IMR-90 (cell line): ENCODE measurements at regions not wholly inside any gene's neighbourhood (a gene's known extent, or its start where the extent isn't known, plus 50 kb on each side); places are given as distances from the start of the nearest gene placed in this dataset.

ENCODE experiments used
- ATAC-seq: fragments of 200-7000 bp; cut with Tn5 transposase; 2 replicates; pipeline ENCODE4 v1.9.1; 2020; ENCODE audit warnings: low read depth, mild to moderate bottlenecking, moderate library complexity
- BruUV-seq: library from RNA; stranded (reverse); fragments of 400-500 nt; replicated peaks from 2 replicates; lab custom pipeline; 2021; lab: Mats Ljungman, UMichigan
- CTCF ChIA-PET: fragments of 300-600 bp; formaldehyde crosslinking; extraction: SDS; loops from one replicate; lab custom pipeline; 2021; ENCODE audit warnings: antibody characterized with exemption; lab: Yijun Ruan, JAX
- POLR2A ChIA-PET: fragments of 300-600 bp; sonication (Branson Sonifier 250); formaldehyde crosslinking; loops from one replicate; lab custom pipeline; 2022; ENCODE audit warnings: antibody characterized with exemption; ENCODE audit not compliant: unreplicated experiment; lab: Charles Lee
- DNase-seq: peaks from one replicate; pipeline ENCODE4 v3.0.0; 2013
- H2AFZ ChIP-seq: replicated peaks from 2 replicates; pipeline ENCODE3; 2013; ENCODE audit warnings: low read length, mild to moderate bottlenecking; ENCODE audit not compliant: poor library complexity
- H2AK5ac ChIP-seq: 2 replicates; pipeline ENCODE4 v1.6.1; 2013; ENCODE audit warnings: low read depth, low read length, inconsistent platforms
- H2AK9ac ChIP-seq: replicated peaks from 2 replicates; pipeline ENCODE3; 2013; ENCODE audit warnings: mild to moderate bottlenecking, low read depth, low read length, moderate library complexity; ENCODE audit not compliant: poor library complexity
- H2BK120ac ChIP-seq: 2 replicates; pipeline ENCODE4 v1.6.1; 2013; ENCODE audit warnings: low read depth, low read length, inconsistent platforms
- H2BK15ac ChIP-seq: 3 replicates; pipeline ENCODE4 v1.6.1; 2013; ENCODE audit warnings: low read depth, low read length, inconsistent platforms
- H2BK20ac ChIP-seq: 2 replicates; pipeline ENCODE4 v1.6.1; 2013; ENCODE audit warnings: low read depth, mild to moderate bottlenecking, inconsistent platforms, low read length, moderate library complexity
- H2BK5ac ChIP-seq: 2 replicates; pipeline ENCODE4 v1.6.1; 2013; ENCODE audit warnings: mild to moderate bottlenecking, low read depth, low read length, inconsistent platforms; ENCODE audit not compliant: poor library complexity, severe bottlenecking
- H3K14ac ChIP-seq: replicated peaks from 2 replicates; pipeline ENCODE4 v1.6.1; 2013; ENCODE audit warnings: low read depth, low read length, inconsistent platforms
- H3K18ac ChIP-seq: 2 replicates; pipeline ENCODE4 v1.6.1; 2013; ENCODE audit warnings: low read depth, low read length, control low read depth
- H3K23ac ChIP-seq: 2 replicates; pipeline ENCODE4 v1.6.1; 2013; ENCODE audit warnings: low read depth, low read length, inconsistent platforms
- H3K27ac ChIP-seq: 2 replicates; pipeline ENCODE4 v1.5.1; 2013; ENCODE audit warnings: mild to moderate bottlenecking, control low read depth, low read length; ENCODE audit not compliant: insufficient read depth
- H3K27me3 ChIP-seq: 2 replicates; pipeline ENCODE4 v1.6.1; 2013; ENCODE audit warnings: low read length; ENCODE audit not compliant: control insufficient read depth, insufficient read depth
- H3K36me3 ChIP-seq: 2 replicates; pipeline ENCODE4 v1.6.1; 2013; ENCODE audit warnings: low read length, mixed read lengths; ENCODE audit not compliant: control insufficient read depth, insufficient read depth
- H3K4ac ChIP-seq: 2 replicates; pipeline ENCODE4 v1.6.1; 2013; ENCODE audit warnings: low read depth, low read length, inconsistent platforms
- H3K4me1 ChIP-seq: 2 replicates; pipeline ENCODE4 v1.6.1; 2013; ENCODE audit warnings: low read length, mixed read lengths; ENCODE audit not compliant: control insufficient read depth, insufficient read depth
- H3K4me2 ChIP-seq: 2 replicates; pipeline ENCODE4 v1.6.1; 2013; ENCODE audit warnings: low read depth, mild to moderate bottlenecking, control low read depth, low read length, moderate library complexity
- H3K4me3 ChIP-seq: 2 replicates; pipeline ENCODE4 v1.5.1; 2013; ENCODE audit warnings: low read depth, mild to moderate bottlenecking, control low read depth, low read length, moderate library complexity; ENCODE audit not compliant: insufficient read depth
- H3K56ac ChIP-seq: 2 replicates; pipeline ENCODE4 v1.6.1; 2013; ENCODE audit warnings: low read length, inconsistent platforms; ENCODE audit not compliant: insufficient read depth; ENCODE audit errors: extremely low read depth
- H3K79me1 ChIP-seq, 2 experiments: 2 replicates each; pipeline ENCODE4 v1.6.1; 2013; ENCODE audit warnings: low read length in 2 of 2, inconsistent platforms in 1 of 2, low read depth in 1 of 2
- H3K9ac ChIP-seq: 2 replicates; pipeline ENCODE4 v1.6.1; 2013; ENCODE audit warnings: low read depth, low read length, control low read depth
- H3K9me1 ChIP-seq: 2 replicates; pipeline ENCODE4 v1.6.1; 2013; ENCODE audit warnings: low read length, inconsistent platforms; ENCODE audit not compliant: insufficient read depth
- H3K9me3 ChIP-seq: 2 replicates; pipeline ENCODE4 v1.6.1; 2013; ENCODE audit warnings: low read length; ENCODE audit not compliant: control insufficient read depth, insufficient read depth
- H4K20me1 ChIP-seq: 2 replicates; pipeline ENCODE4 v1.6.1; 2013; ENCODE audit warnings: low read length, inconsistent platforms; ENCODE audit not compliant: insufficient read depth
- H4K5ac ChIP-seq: 2 replicates; pipeline ENCODE4 v1.6.1; 2013; ENCODE audit warnings: mild to moderate bottlenecking, low read depth, low read length, control low read depth
- H4K8ac ChIP-seq, 2 experiments: 2 replicates each; pipeline ENCODE4 v1.6.1; 2013; ENCODE audit warnings: low read depth in 2 of 2, low read length in 2 of 2, control low read depth in 1 of 2, inconsistent platforms in 1 of 2
- H4K91ac ChIP-seq: 2 replicates; pipeline ENCODE4 v1.6.1; 2013; ENCODE audit warnings: low read depth, low read length, inconsistent platforms; ENCODE audit not compliant: insufficient read depth
- BHLHE40 ChIP-seq: fragments of 150-350 bp; IDR thresholded peaks from 2 replicates; pipeline ENCODE4 v1.6.1; 2016; ENCODE audit warnings: mild to moderate bottlenecking, low read depth, low read length
- CEBPB ChIP-seq: IDR thresholded peaks from 2 replicates; pipeline ENCODE4 v1.6.1; 2012; ENCODE audit warnings: low read depth, low read length, improper control_type of control experiment
- CHD1 ChIP-seq: IDR thresholded peaks from 2 replicates; pipeline ENCODE4 v1.6.1; 2012; ENCODE audit warnings: low read depth, low read length, improper control_type of control experiment
- FOS ChIP-seq: fragments of 150-350 bp; IDR thresholded peaks from 2 replicates; pipeline ENCODE4 v1.6.1; 2016; ENCODE audit warnings: low read depth, low read length
- MAFK ChIP-seq: IDR thresholded peaks from 2 replicates; pipeline ENCODE4 v1.6.1; 2012; ENCODE audit warnings: low read depth, low read length, improper control_type of control experiment
- MAZ ChIP-seq: IDR thresholded peaks from 2 replicates; pipeline ENCODE4 v1.6.1; 2012; ENCODE audit warnings: low read depth, mild to moderate bottlenecking, low read length, improper control_type of control experiment, moderate library complexity, borderline replicate concordance
- MXI1 ChIP-seq: IDR thresholded peaks from 2 replicates; pipeline ENCODE4 v1.6.1; 2012; ENCODE audit warnings: low read depth, mild to moderate bottlenecking, low read length, moderate library complexity, borderline replicate concordance
- NFE2L2 ChIP-seq: fragments of 150-350 bp; IDR thresholded peaks from 2 replicates; pipeline ENCODE4 v1.6.1; 2016; ENCODE audit warnings: low read depth, mild to moderate bottlenecking, low read length
- POLR2A ChIP-seq: IDR thresholded peaks from 2 replicates; pipeline ENCODE4 v1.6.1; 2012; ENCODE audit warnings: mild to moderate bottlenecking, low read depth, low read length
- RAD21 ChIP-seq: IDR thresholded peaks from 2 replicates; pipeline ENCODE4 v1.6.1; 2012; ENCODE audit warnings: low read length, improper control_type of control experiment
- RCOR1 ChIP-seq: IDR thresholded peaks from 2 replicates; pipeline ENCODE4 v1.6.1; 2012; ENCODE audit warnings: mild to moderate bottlenecking, low read length, improper control_type of control experiment; ENCODE audit not compliant: insufficient replicate concordance
- RFX5 ChIP-seq: IDR thresholded peaks from 2 replicates; pipeline ENCODE4 v1.8.0; 2012; ENCODE audit warnings: low read depth, mild to moderate bottlenecking, low read length, moderate library complexity
- SMC3 ChIP-seq: fragments of 150-350 bp; IDR thresholded peaks from 2 replicates; pipeline ENCODE4 v1.6.1; 2016; ENCODE audit warnings: low read depth, mild to moderate bottlenecking, antibody characterized with exemption, low read length, moderate library complexity
- USF2 ChIP-seq: fragments of 150-350 bp; IDR thresholded peaks from 2 replicates; pipeline ENCODE4 v1.6.1; 2017; ENCODE audit warnings: mild to moderate bottlenecking, antibody characterized with exemption, low read length, low read depth
- WGBS, 2 experiments: methylation state at CpG; one replicate each; pipeline versions ENCODE4 v1.1.5 to v1.1.7; 2013; ENCODE audit warnings: missing lambda C conversion rate in 2 of 2; ENCODE audit not compliant: insufficient read length in 1 of 2; ENCODE audit errors: extremely low coverage in 2 of 2; 5-methylcytosine and 5-hydroxymethylcytosine counted together
- dilution Hi-C: fragments of 300-500 bp; cut with HindIII; formaldehyde crosslinking; loops from one replicate; pipeline ENCODE4 v1.14.3; 2018; ENCODE audit warnings: low sequenced_read_pairs; ENCODE audit not compliant: unreplicated experiment
- in situ Hi-C: fragments of 300-500 bp; cut with MboI; formaldehyde crosslinking; loops from 3 replicates; pipeline ENCODE4 v1.14.3; 2019; ENCODE audit warnings: low sequenced_read_pairs, inconsistent platforms, mixed read lengths
- intact Hi-C: fragments of 100-400 bp; cut with micrococcal nuclease; formaldehyde crosslinking; loops from 2 replicates; pipeline ENCODE4 v1.10.0; 2022
- TF ChIP-seq, protein P1 (sequence below): conservative IDR thresholded peaks from 2 replicates; pipeline ENCODE4 v1.5.1; 2012; ENCODE audit warnings: mild to moderate bottlenecking, low read depth, low read length, improper control_type of control experiment
- TF ChIP-seq, protein P2 (sequence below): fragments of 150-350 bp; IDR thresholded peaks from 2 replicates; pipeline ENCODE4 v1.6.1; 2016; ENCODE audit warnings: low read depth, mild to moderate bottlenecking, low read length, moderate library complexity, borderline replicate concordance

DNA sequence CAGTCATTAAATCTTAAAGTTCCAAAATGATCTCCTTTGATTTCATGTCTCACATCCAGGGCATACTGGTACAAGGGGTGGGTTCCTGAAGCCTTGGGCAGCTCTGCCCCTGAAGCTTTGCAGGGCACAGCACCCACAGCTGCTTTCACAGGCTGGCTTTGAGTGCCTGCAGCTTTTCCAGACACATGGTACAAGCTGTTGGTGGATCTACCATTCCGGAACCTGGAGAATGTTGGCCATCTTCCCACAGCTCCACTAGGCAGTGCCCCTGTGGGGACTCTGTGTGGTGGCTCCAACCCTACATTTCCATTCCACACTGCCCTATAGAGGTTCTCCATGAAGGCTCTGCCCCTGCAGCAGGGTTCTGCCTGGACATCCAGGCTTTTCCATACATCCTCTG lies 211.1 kb upstream of the THBS1 start:
- H2BK20ac ChIP-seq = no peak overlapping the region
- no peak overlapping the region for H3K9ac ChIP-seq
- peaks cover 14% of the 10 kb centered on the region for H3K9me3 ChIP-seq
- H4K20me1 ChIP-seq = no peaks in the 10 kb centered on the region
- no peak overlapping the region for H2AFZ ChIP-seq
- H2AK5ac ChIP-seq = peak overlapping the region; percentile 16
- ATAC-seq = no peak
- in situ Hi-C loops (no loop called here), dilution Hi-C loops (no loop called here), intact Hi-C loops (no loop called here)
- no peak overlapping the region for H3K4me2 ChIP-seq
- no peak overlapping the region for H3K23ac ChIP-seq
- no peak overlapping the region for H3K4me3 ChIP-seq
- H3K9me1 ChIP-seq = no peaks in the 10 kb centered on the region
- H3K36me3 ChIP-seq = no peaks in the 10 kb centered on the region
- H4K5ac ChIP-seq = no peak overlapping the region
- no peak overlapping the region for H4K8ac ChIP-seq
- no peak overlapping the region for H2BK120ac ChIP-seq
- CTCF ChIA-PET = no interaction called here
- no peak overlapping the region for H2BK15ac ChIP-seq
- no peaks in the 10 kb centered on the region for H3K27me3 ChIP-seq
- H3K14ac ChIP-seq = no peak overlapping the region
- H4K91ac ChIP-seq = no peak overlapping the region
- no peak for DNase-seq
- TF ChIP-seq CEBPB (no peak), MXI1 (no peak), BHLHE40 (no peak), USF2 (no peak), MAZ (no peak), CHD1 (no peak), RFX5 (no peak), RAD21 (no peak), FOS (no peak), SMC3 (no peak), POLR2A (no peak), MAFK (no peak), NFE2L2 (no peak), RCOR1 (no peak)
- TF ChIP-seq, protein P1, sequence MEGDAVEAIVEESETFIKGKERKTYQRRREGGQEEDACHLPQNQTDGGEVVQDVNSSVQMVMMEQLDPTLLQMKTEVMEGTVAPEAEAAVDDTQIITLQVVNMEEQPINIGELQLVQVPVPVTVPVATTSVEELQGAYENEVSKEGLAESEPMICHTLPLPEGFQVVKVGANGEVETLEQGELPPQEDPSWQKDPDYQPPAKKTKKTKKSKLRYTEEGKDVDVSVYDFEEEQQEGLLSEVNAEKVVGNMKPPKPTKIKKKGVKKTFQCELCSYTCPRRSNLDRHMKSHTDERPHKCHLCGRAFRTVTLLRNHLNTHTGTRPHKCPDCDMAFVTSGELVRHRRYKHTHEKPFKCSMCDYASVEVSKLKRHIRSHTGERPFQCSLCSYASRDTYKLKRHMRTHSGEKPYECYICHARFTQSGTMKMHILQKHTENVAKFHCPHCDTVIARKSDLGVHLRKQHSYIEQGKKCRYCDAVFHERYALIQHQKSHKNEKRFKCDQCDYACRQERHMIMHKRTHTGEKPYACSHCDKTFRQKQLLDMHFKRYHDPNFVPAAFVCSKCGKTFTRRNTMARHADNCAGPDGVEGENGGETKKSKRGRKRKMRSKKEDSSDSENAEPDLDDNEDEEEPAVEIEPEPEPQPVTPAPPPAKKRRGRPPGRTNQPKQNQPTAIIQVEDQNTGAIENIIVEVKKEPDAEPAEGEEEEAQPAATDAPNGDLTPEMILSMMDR = no peak
- TF ChIP-seq, protein P2, sequence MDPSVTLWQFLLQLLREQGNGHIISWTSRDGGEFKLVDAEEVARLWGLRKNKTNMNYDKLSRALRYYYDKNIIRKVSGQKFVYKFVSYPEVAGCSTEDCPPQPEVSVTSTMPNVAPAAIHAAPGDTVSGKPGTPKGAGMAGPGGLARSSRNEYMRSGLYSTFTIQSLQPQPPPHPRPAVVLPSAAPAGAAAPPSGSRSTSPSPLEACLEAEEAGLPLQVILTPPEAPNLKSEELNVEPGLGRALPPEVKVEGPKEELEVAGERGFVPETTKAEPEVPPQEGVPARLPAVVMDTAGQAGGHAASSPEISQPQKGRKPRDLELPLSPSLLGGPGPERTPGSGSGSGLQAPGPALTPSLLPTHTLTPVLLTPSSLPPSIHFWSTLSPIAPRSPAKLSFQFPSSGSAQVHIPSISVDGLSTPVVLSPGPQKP = no peak
- no peak overlapping the region for H2AK9ac ChIP-seq
- no peak overlapping the region for H3K27ac ChIP-seq
- H3K18ac ChIP-seq = no peak overlapping the region
- no peaks in the 10 kb centered on the region for H3K79me1 ChIP-seq
- no peak overlapping the region for H2BK5ac ChIP-seq
- POLR2A ChIA-PET = no interaction called here
- no TSS peak for BruUV-seq
- H3K4me1 ChIP-seq = no peaks in the 10 kb centered on the region
- H3K56ac ChIP-seq = no peak overlapping the region
- no peak overlapping the region for H3K4ac ChIP-seq
- WGBS, 2 experiments = 100% methylated on average over 1 of the region's 1 CpG; no CpG with 5 or more reads in 1 of the 2 experiments
